ENCODE measurements at regions not wholly inside any gene's neighbourhood (a gene's known extent, or its start where the extent isn't known, plus 50 kb on each side); places are given as distances from the start of the nearest gene placed in this dataset.
A peak's percentile ranks its signal among the peaks of the same experiment; 100 is the strongest.
"Not testable (repeated sequence)": the region's sequence is repeated elsewhere in the genome, so short reads cannot be mapped to it uniquely, and the experiment has no call there.

GRCh38 chr9:105022545-105022944 lies 94.6 kb upstream of the ABCA1 start:
- DNase-seq (ENCODE audit: low read depth, low spot score) = not testable (repeated sequence)

- no peak for DNase-seq (ENCODE audit: low read depth, low spot score)
These were observed 95.8 kb upstream of the ABCA1 start for GRCh38 chr9:105023788-105024187.

- no peak for DNase-seq (ENCODE audit: low read depth, low spot score)
These were observed 96.6 kb upstream of the ABCA1 start for GRCh38 chr9:105024529-105024928.

GRCh38 chr9:105026451-105026850 lies 98.5 kb upstream of the ABCA1 start:
- DNase-seq (ENCODE audit: low read depth, low spot score) = no peak

- DNase-seq (ENCODE audit: low read depth, low spot score) = no peak
These were observed 99.1 kb upstream of the ABCA1 start for GRCh38 chr9:105027084-105027483.

GRCh38 chr9:105030285-105030684 lies 102.3 kb upstream of the ABCA1 start:
- DNase-seq (ENCODE audit: low read depth, low spot score) = no peak

- DNase-seq (ENCODE audit: low read depth, low spot score) = no peak
These were observed 109.2 kb upstream of the ABCA1 start for GRCh38 chr9:105037139-105037538.

GRCh38 chr9:105038051-105038450 lies 110.1 kb upstream of the ABCA1 start:
- DNase-seq (ENCODE audit: low read depth, low spot score) = no peak

- no peak for DNase-seq (ENCODE audit: low read depth, low spot score)
These were observed 111.3 kb upstream of the ABCA1 start for GRCh38 chr9:105039175-105039799.

- DNase-seq (ENCODE audit: low read depth, low spot score) = no peak
These were observed 115.5 kb upstream of the ABCA1 start for GRCh38 chr9:105043370-105043936.

- DNase-seq (ENCODE audit: low read depth, low spot score) = no peak
These were observed 116.6 kb upstream of the ABCA1 start for GRCh38 chr9:105044518-105044917.

- DNase-seq (ENCODE audit: low read depth, low spot score) = no peak
These were observed 119.2 kb upstream of the ABCA1 start for GRCh38 chr9:105046907-105047741.

GRCh38 chr9:105047742-105048041 lies 119.7 kb upstream of the ABCA1 start:
- DNase-seq (ENCODE audit: low read depth, low spot score) = no peak

GRCh38 chr9:105048331-105048730 lies 120.4 kb upstream of the ABCA1 start:
- no peak for DNase-seq (ENCODE audit: low read depth, low spot score)

GRCh38 chr9:105050296-105050695 lies 122.3 kb upstream of the ABCA1 start:
- DNase-seq (ENCODE audit: low read depth, low spot score) = no peak

- DNase-seq (ENCODE audit: low read depth, low spot score) = no peak
These were observed 123.9 kb upstream of the ABCA1 start for GRCh38 chr9:105051897-105052296.

GRCh38 chr9:105052346-105052745 lies 124.4 kb upstream of the ABCA1 start:
- DNase-seq (ENCODE audit: low read depth, low spot score) = no peak

- DNase-seq (ENCODE audit: low read depth, low spot score) = no peak
These were observed 125.3 kb upstream of the ABCA1 start for GRCh38 chr9:105053209-105053652.

- DNase-seq (ENCODE audit: low read depth, low spot score) = peak; percentile 92
These were observed 126.5 kb upstream of the ABCA1 start for GRCh38 chr9:105054491-105054890.

- DNase-seq (ENCODE audit: low read depth, low spot score) = no peak
These were observed 128.0 kb upstream of the ABCA1 start for GRCh38 chr9:105055917-105056316.

- no peak for DNase-seq (ENCODE audit: low read depth, low spot score)
These were observed 129.6 kb upstream of the ABCA1 start for GRCh38 chr9:105057551-105057950.

GRCh38 chr9:105059252-105059651 lies 131.3 kb upstream of the ABCA1 start:
- DNase-seq (ENCODE audit: low read depth, low spot score) = no peak
